NCI-H2196 (cell line): ENCODE measurements at regions not wholly inside any gene's neighbourhood (a gene's known extent, or its start where the extent isn't known, plus 50 kb on each side); places are given as distances from the start of the nearest gene placed in this dataset.

ENCODE experiments used
- DNase-seq: peaks from one replicate; lab custom pipeline; 2025; ENCODE audit not compliant: unreplicated experiment; lab: John Stamatoyannopoulos, UW

DNA sequence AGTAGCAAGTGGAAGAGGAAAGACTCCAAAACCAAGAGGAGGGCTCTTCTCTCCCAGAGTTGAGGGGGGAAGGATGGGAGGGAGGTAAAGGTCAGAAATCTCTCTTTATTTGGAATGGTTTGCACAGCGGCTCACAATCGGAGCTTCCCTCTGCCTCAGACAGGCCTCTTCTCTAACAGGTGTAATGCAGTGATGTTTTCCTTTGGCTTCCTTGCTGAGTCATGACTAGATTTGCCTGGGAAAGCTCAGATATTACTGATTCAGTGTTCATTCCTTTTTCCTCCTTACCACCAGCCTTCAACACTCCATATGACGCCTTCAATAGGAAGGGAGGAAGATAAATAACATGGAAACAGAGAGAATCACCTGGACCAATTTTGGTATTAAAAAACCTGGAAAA, 136.6 kb downstream of the RNF152 start:
- DNase-seq, result no peak

DNA sequence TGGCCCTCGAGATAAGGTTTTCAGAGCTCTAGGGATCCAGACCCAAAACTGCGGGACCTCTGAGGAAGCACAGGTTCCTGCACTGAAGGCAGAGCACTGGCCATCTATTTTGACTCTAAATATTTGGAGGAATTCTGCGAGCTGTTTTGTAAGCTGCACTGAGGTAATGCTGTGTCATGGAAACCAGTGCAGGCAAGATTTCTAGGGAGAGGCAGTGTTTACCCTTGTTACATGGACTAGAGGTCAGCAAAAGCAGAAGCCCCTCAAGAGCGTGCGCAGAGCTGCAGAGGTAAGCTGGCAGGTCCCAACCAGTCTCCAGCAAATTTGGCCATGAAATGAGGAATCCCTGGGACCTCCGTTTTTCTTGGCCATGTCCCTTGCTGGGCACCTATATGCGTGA, 137.3 kb downstream of the RNF152 start:
- no peak for DNase-seq

DNA sequence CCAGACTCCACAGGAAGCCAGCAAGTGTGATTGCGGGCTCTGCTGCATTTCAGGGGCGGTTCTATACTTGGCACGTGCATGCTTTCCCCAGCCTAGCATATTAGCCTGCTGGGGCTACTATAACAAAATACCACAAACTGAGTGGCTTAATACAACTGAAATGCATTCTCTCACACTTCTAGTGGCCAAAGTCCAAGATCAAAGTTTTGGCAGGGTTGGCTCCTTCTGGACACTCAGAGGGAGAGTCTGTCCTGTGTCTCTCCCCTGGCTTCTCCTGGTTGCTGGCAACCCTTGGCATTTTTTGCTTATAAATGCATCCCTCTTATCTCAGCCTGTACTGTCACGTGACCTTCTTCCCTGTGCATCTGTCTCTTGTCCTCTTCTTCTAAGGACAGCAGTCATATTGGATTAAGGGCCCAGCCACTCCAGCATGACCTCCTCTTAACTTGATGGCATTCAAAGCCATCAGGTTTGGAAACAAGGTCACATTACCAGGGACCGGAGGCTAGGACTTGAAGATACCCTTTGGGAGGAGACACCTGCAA, 138.7 kb downstream of the RNF152 start:
- DNase-seq, result no peak

DNA sequence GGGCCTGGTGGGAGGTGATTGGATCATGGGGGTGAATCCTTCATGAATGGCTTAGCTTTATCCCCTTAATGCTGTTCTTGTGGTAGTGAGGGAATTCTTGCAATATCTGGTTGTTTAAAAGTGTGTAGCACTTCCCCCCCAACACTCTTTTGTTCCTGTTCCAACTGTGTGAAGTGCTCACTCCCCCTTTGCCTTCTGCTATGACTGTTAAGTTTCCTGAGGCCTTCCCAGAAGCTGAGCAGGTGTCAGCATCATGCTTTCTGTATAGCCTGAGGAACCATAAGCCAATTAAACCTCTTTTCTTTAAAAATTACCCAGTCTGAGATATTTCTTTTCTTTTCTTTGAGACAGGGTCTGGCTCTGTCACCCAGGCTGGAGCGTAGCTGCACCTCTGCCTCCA, 139.4 kb downstream of the RNF152 start:
- no peak for DNase-seq

DNA sequence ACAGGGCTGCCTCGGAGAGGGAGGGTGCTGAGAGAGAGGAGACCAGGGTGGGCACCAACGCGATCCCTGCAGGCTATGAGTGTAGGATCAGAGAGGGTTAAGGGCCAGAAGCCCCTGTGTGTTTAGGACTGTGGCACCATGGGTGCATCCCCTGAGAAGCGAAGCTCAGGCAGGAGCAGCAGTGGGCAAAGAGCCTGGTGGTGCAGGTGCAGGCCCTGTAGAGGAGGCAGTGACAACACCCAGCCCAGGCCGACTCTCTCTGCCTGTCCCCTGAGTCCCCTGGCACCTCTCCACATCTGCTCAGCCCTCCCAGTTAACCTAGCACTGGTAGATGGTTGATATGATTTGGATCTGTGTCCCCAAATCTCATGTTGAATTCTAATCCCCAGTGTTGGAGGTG, 139.8 kb downstream of the RNF152 start:
- DNase-seq, result no peak

DNA sequence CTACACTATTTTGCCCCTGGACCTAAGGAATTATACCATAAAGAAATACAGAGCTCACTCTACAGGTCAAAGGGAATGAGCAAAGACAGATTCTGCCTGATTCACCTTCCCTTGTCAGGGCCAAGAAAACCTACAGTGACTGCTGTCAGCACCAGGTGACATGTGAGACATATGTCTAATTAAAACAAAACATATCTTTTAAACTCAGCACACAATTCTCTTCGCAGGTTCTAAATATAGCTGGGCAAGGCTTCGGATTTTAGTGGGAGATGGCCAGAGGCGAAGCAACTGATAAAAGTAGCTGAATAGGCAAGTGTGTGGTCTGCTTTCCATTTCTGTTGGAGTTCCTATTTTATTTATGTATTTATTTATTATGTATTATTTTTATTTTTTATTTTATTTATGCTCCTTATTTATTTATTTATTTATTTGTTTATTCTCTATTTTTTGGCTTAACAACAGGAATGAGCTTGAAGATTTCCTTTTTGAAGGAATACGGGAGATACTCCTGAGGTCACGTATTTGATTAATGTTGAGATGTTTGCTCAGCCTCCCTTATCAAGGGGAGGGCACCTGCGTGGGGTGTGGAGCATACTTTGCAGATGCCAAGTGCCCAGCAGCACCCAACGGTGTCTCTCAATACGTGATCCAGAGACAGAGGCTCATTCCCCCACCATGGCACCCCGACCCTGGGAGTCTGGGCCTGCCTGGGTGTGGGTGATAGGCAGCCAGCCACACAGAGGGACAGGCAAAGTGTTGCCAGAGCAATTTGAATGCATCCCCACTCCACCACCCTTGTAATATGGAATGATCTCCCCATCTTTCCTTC, 141.8 kb downstream of the RNF152 start:
- DNase-seq, result no peak

DNA sequence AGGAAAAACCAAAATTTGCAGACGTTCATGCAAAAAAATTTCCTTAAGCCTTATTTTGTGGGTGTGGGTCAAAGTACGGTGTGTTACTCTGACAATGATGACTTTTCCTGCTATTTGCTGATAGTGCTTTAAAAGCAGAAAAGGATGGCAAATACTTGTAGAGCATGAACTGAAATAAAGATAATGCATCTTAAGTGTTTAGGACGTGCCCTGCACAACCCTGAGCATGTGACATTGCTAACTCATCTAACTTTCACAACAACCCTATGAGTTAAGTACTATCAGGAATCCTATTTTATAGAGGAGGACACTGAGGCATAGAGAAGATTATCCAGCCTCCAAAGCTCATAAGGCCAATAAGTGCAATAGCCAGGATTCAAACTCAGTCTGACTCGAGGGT, 143.3 kb downstream of the RNF152 start:
- DNase-seq, result no peak

DNA sequence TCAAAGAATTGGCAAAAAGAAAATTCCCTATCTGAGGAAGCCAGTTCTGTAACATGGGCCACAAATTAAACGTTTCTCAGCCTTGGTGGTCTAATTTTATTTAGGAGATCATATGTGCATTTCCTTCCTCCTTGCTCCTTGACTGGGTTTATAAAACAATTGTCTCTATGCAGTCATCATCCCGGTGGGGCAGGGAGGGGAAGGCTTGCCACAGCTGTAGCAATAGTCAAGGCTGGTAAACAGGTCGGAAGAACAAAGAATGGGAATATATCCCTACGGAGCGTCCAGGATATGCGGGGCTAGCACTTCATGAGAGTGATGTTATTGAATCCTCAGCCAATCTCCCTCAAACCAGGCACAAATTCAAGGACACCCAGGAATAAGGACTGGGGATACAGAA, 143.8 kb downstream of the RNF152 start:
- no peak for DNase-seq

DNA sequence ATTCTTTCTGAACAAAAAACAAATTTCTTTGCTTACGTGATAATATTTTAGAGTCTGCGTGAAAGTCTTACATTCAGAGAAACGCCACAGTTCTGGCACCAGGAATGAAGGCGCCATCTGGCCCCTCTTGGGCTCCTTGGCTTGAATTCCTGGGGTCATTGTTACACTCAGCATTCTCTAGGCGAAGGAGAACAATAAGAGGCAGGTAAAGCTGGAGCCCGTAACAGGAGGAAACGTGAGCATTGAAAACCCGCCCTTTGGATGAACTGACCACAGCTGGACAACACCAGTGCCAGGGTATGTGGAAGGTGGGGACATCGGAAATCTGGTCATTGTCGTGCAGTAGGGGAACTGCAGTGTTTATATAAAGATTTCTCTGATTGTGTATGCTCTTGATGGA, 144.8 kb downstream of the RNF152 start:
- no peak for DNase-seq

DNA sequence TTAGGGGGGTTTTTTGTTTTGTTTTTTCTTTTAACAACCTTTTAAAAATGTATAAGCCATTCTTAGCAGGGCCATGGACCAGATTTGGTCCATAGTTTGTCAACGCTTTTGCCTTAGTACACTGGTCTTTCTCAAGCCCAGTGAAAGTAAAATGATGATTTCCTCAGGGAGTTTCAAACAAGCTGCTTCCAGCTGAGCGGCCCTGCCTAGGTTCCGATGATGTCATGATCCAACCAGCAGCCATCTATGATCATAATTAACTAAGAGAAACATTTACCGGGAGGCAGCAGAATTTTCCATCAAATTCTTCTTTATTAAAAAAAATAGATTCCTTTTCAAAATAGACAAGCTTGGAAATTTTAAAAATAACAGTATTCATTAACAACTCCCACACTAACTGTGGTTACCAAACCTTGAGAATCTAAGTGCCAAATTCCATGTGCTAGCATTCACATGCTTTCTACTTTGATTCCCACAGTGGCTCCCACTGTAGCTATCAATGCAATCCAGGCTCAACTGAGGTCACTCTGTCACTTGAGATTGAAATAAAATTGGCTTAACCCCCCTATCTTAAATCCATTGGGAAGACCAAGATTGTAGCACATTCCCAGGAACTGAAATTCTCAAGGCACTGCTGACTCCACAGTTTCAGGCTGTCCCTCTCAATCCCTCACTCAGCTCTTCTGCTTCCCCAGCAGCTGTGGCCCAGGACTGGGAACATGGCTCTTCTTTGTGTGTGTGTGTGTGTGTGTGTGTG, 148.9 kb downstream of the RNF152 start:
- DNase-seq, result no peak

DNA sequence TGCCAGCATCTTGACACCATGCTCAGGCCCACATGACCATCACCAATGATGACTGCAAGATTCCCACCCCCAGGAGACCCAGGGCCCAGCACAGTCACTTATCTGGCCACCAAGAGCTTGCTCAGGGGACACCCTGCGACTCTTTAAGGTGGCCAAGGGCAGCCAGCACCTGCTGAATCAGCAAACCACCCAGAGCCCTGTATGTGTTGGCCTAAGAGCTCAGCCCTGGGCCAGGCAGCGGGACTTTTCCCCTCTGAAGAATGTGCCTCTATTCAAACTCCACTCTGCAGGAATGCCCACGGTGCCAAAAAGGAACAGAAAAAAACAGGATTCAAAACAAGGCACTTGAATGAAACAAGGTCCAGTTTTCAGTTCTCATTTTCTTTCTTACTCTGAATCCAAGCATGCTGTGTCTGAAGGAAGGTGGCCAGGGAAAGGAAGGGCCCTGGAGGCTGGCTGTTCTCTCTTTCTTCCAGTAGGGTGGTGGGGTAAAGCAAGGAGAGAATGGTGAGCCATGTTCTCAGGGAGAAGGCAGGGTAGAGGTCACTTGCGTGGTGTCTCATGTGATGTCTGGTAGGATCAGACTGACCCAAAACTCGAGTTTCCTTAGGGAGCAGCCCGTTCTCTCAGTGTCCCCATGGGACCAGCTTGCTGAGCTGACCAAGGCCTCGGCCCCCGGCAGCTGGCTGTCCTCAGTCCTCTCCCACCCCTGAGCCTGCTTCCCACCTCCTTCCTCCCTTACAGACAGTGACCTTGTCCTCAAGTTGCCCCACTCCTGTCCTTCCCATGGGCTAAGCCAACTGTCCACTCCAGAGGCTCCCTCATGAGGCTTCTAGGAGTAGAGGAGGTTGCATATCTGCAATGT, 150.0 kb downstream of the RNF152 start:
- no peak for DNase-seq

DNA sequence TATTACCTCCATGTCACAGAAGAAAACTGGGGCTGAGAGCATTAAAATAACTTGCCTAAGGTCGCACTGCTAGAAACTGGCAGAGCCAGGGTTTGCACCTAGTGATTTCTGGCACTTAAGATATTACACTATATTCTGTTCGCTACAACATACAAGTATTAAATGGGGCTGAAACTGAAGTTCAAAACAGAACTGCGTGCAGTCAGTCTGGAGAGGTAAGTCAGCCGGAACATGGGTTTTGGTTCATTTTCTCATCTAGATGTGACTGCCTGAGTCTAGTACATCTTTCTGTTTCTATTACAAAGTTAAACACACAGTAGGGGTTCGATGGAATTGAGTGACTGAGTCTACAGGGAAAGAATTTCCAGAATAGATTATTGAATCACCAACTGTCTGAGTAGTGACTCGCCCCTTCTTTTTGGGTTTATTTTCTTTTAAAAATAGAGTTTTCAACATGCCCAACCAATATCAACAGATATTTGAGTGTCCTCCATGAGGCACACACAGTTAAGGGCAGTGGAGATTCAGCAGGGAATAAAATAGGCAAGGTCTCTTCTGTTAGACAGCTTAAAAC, 150.8 kb downstream of the RNF152 start:
- no peak for DNase-seq

DNA sequence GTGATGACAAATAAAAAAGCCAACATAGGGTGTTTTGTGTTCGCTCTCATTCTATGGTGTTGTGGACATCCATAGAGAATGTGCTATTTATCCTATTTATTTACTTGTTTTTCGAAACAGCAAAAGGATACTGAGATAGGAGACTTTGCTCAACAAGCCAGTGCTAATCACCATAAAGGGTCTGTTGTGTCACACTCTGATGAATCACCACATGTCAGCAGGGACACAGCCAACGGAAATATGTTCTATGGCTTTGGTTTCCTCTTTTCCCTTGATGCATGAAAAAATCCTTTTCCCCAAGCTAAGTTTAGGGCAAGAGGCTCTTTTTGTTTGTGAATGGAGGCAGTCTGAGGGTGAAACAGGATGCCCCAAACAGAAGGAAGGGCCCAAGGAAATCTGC, 154.3 kb downstream of the RNF152 start:
- no peak for DNase-seq

DNA sequence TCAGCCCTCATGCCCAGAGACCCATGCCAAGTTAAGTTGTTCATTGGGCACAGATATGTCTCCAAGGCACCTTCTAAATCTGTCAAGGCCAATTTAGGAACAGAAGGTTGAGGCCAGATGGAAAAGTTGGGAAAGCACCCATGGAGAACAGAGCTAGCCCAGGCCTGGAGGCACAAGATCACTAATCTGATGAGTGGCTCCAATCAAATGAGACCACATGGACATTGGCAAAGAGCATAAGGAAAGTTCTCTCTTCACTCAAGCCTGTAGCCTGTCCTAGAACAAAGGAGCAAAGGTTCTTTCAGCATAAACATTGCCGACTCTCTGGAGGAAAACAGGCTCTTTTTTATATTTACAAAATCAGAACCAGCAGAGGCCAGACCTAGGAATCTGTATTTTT, 154.8 kb downstream of the RNF152 start:
- no peak for DNase-seq

DNA sequence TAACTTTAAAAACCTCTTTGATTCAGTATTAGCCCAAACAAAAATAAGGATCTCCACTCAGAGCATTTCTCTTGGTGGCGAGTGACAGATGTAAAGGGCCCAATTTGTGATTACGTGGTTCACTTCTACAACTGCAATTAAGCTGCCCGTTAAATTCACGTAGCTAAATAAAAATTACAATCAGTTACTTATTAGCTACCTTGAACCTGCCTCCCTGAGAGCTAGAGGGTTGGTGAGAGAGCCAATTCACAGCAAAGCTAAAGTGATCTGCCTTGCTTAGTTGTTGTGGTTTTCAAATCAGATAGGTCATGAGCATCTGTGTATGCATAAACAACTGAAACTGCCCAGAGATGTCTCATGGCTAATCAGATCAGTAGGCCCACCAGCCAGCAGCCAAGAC, 156.7 kb downstream of the RNF152 start:
- no peak for DNase-seq

DNA sequence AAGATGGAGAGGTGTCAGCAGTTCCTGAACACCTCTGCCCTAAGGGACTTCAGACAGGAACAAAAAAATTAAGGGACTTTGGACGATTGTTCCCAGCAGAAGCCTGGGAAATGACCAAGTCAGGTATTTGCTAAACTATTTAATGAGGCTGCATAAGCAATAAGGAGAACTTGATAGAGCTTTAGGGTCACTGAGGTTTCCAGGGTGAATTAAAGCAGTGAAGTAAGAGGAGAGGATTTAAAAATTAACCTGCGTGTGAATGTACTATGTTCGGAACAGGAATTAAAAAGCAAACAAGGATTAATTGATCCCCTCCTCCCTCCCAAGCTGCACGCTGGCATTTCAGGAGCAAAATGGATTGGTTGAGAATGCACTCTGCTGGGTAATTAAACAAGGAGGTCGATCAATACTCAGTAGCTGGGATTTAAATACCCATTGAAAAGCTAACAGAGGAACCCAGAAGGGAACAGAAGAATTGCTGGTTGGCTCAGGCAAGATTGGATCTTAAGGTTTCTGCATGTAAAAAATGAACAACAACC, 157.2 kb downstream of the RNF152 start:
- DNase-seq, result no peak

DNA sequence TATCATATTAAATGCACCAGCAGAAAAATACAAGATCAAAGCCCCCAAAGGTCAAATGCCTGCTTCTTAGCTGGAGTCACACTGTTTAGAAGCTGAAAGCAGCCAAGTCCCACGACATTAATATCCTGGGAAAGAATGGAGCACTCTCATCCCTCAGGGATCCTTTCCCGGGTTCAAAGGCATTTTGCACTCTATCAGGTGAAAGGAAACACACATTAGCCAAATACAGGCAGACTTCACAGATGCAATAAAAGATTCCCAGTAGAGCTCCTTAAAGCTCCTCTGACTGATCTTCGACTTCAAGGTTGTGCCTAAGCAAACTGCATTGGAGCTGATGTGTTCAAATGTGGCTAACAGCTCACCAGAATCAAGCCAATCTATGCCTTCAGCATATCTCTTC, 158.4 kb downstream of the RNF152 start:
- DNase-seq, result no peak

DNA sequence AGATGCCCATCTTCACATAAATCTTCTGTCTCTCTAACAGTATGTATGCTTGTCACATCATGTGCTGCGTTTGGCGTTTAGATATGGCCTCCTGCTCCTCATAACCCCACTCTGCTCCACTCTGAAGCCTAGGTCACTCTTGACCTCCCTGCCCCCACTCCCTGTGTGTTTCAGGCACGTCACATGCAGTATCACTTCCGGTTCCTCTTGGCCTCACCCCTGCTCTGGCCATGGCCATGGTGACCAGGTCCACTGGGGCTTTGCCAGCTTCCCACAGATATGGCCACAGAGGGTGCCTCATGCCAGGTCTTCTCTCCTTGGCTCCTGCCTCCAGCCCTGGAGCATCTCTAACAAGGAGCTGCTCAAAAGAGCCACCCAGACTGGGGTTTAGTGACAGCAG, 160.0 kb downstream of the RNF152 start:
- no peak for DNase-seq

DNA sequence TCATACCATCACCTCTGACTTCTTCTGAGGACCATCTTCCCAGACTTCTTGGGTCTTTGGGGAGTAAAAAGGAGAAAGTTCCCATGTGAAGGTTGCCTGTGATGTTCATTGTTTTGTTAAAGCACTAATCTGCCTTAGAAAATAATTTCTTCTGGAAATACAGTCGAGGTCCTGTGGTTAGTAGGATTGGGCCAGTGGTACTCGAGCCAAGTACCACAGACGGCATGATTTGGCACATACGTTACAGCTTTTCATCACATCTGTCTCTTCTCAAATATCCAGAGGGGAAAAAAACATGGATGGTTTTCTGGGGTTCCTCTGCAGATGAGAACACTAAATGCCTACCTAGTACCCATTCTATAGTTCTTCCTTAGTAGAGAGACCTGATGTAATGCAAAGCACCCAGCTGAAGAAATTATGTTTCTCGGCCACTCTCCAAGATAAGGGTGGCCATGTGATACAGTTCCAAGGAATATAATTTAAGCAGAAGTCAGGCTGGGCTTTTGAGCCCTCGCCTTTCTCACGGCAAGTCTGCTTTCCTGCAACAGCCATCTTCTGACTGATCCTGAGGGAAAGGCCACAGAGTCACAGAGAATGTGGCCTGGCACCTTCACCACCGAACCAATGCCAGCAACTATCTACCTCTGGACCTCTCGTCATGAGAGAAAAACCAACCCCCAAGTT, 161.0 kb downstream of the RNF152 start:
- no peak for DNase-seq

DNA sequence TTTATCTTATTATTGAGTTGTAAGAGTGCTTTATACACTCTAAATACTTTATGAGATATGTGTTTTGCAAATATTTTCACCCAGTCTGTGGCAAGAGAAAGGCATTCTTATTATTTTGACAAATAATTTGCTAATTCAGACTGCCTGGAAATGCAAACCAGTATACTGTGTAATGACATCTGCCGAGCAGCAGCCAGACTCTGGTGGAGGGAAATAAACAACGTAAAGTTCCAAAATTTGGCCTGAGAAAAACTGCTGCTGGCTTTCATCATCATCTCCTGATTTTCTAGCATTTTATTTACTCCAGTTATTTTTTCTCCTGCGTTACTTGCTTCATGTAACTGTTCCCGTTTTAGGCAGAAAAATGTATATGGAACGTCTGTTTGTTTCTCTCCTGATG, 161.6 kb downstream of the RNF152 start:
- DNase-seq, result no peak
